ENCODE measurements at regions not wholly inside any gene's neighbourhood (a gene's known extent, or its start where the extent isn't known, plus 50 kb on each side); places are given as distances from the start of the nearest gene placed in this dataset.

GRCh38 chr1:244255426-244255965 is 196.2 kb downstream of the ADSS2 start:
- CTCF ChIA-PET = interaction anchor here (0.6 kb wide), 1 partner anchor 24 kb away, joined by 4 read pairs; no protein-coding TSS in a partner anchor
- no TSS peak for BruUV-seq (replicated peaks)
- H3K9me3 ChIP-seq (ENCODE audit: control insufficient read depth, insufficient read depth, low read depth, low read length) = no peaks in the 10 kb centered on the region
- no peaks in the 10 kb centered on the region for H3K27me3 ChIP-seq (ENCODE audit: control insufficient read depth, insufficient read depth, low read length)
- TF ChIP-seq POLR2AphosphoS5 (IDR thresholded peaks at IDR 0.05; ENCODE audit: low read depth, low read length) (no peak), REST (IDR thresholded peaks at IDR 0.05; ENCODE audit: insufficient read depth in 1 of 2, low read depth in 2 of 2, low read length in 1 of 2) (no peak), SIN3A (IDR thresholded peaks at IDR 0.05; ENCODE audit: borderline replicate concordance, insufficient read depth, low read depth, low read length) (no peak), TCF7L2 (IDR thresholded peaks at IDR 0.05; ENCODE audit: low read depth, low read length) (no peak), CTCF (IDR thresholded peaks at IDR 0.05) (no peak)
- H3K27ac ChIP-seq (ENCODE audit: low read length) = no peak overlapping the region
- POLR2A ChIA-PET = no interaction called here
- intact Hi-C loops (cut with micrococcal nuclease; ENCODE audit: unreplicated experiment) (no loop called here), in situ Hi-C loops (cut with HindIII; ENCODE audit: low pct_unique_long_range_greater_than_20kb, low sequenced_read_pairs) (no loop called here)
- H3K4me3 ChIP-seq (ENCODE audit: low read depth in 2 of 2, low read length in 2 of 2) = no peak overlapping the region
- DNase-seq (ENCODE audit: low read depth, low spot score) (no peak), ATAC-seq (no peak)
- no peaks in the 10 kb centered on the region for H3K4me1 ChIP-seq (ENCODE audit: control insufficient read depth, insufficient read depth, low read length)
- H3K36me3 ChIP-seq (ENCODE audit: control insufficient read depth, insufficient read depth, low read length) = no peaks in the 10 kb centered on the region

- CTCF ChIA-PET = interaction anchor here (0.5 kb wide), 1 partner anchor 46 kb away, joined by 5 read pairs; no protein-coding TSS in a partner anchor
- in situ Hi-C loops (cut with HindIII; ENCODE audit: low pct_unique_long_range_greater_than_20kb, low sequenced_read_pairs) = no loop called here
These were observed 195.5 kb downstream of the ADSS2 start for GRCh38 chr1:244256086-244256676.

More at GRCh38 chr1:244256086-244256676, 195.5 kb downstream of the ADSS2 start:
- Histone ChIP-seq H3K4me1 (ENCODE audit: control insufficient read depth, insufficient read depth, low read length) (no peaks in the 10 kb centered on the region), H3K4me3 (ENCODE audit: low read depth in 2 of 2, low read length in 2 of 2) (no peak overlapping the region), H3K36me3 (ENCODE audit: control insufficient read depth, insufficient read depth, low read length) (no peaks in the 10 kb centered on the region), H3K27ac (ENCODE audit: low read length) (no peak overlapping the region), H3K9me3 (ENCODE audit: control insufficient read depth, insufficient read depth, low read depth, low read length) (no peaks in the 10 kb centered on the region), H3K27me3 (ENCODE audit: control insufficient read depth, insufficient read depth, low read length) (no peaks in the 10 kb centered on the region)
- no peak for TF ChIP-seq SIN3A (IDR thresholded peaks at IDR 0.05; ENCODE audit: borderline replicate concordance, insufficient read depth, low read depth, low read length)
- no peak for TF ChIP-seq CTCF (IDR thresholded peaks at IDR 0.05)
- TF ChIP-seq TCF7L2 (IDR thresholded peaks at IDR 0.05; ENCODE audit: low read depth, low read length) = no peak
- no peak for TF ChIP-seq POLR2AphosphoS5 (IDR thresholded peaks at IDR 0.05; ENCODE audit: low read depth, low read length)
- TF ChIP-seq REST (IDR thresholded peaks at IDR 0.05; ENCODE audit: insufficient read depth in 1 of 2, low read depth in 2 of 2, low read length in 1 of 2) = no peak
- no peak for DNase-seq (ENCODE audit: low read depth, low spot score)
- no peak for ATAC-seq
- intact Hi-C loops (cut with micrococcal nuclease; ENCODE audit: unreplicated experiment) = no loop called here
- POLR2A ChIA-PET = no interaction called here
- no TSS peak for BruUV-seq (replicated peaks)

Data from Panc1 (cell line).